GM23338 (cell line): ENCODE measurements at regions not wholly inside any gene's neighbourhood (a gene's known extent, or its start where the extent isn't known, plus 50 kb on each side); places are given as distances from the start of the nearest gene placed in this dataset.

Experiments
- CREB1 ChIP-seq: fragments of 250-450 bp; sonication (Bioruptor Pico); IDR thresholded peaks from 2 replicates; pipeline ENCODE4 v1.5.0; 2020; ENCODE audit warnings: low read depth, mild to moderate bottlenecking, moderate library complexity
- CTCF ChIP-seq, 2 experiments: fragments of 200-600 bp in 1 of 2; sonication (generic) in 1 of 2; conservative IDR thresholded peaks; 2 replicates each; pipeline versions ENCODE4 v1.5.1 to v1.6.1; 2016 to 2017; ENCODE audit warnings: antibody characterized with exemption in 2 of 2, low read depth in 2 of 2, mild to moderate bottlenecking in 2 of 2, moderate library complexity in 1 of 2
- ETS1 ChIP-seq: IDR thresholded peaks from 2 replicates; pipeline ENCODE4 v1.6.1; 2016; ENCODE audit warnings: antibody characterized with exemption
- EZH2 ChIP-seq: fragments of 200-600 bp; sonication (generic); IDR thresholded peaks from one replicate; pipeline ENCODE4 v1.8.0; 2017; ENCODE audit warnings: antibody characterized with exemption, mild to moderate bottlenecking, low read depth; ENCODE audit not compliant: unreplicated experiment
- EZH2phosphoT487 ChIP-seq: fragments of 200-600 bp; sonication (generic); IDR thresholded peaks from one replicate; pipeline ENCODE4 v1.8.1; 2018; ENCODE audit warnings: antibody characterized with exemption; ENCODE audit not compliant: unreplicated experiment
- POLR2AphosphoS5 ChIP-seq: IDR thresholded peaks from 2 replicates; pipeline ENCODE4 v1.6.1; 2016; ENCODE audit warnings: antibody characterized with exemption, low read depth
- REST ChIP-seq: IDR thresholded peaks from one replicate; pipeline ENCODE4 v1.6.1; 2018; ENCODE audit warnings: antibody characterized with exemption; ENCODE audit not compliant: unreplicated experiment
- STAT1 ChIP-seq: IDR thresholded peaks from one replicate; pipeline ENCODE4 v1.6.1; 2016; ENCODE audit warnings: antibody characterized with exemption; ENCODE audit not compliant: unreplicated experiment
- ZNF114 ChIP-seq: fragments of 250-450 bp; sonication (Bioruptor Pico); IDR thresholded peaks from 2 replicates; pipeline ENCODE4 v1.5.0; 2020; ENCODE audit warnings: mild to moderate bottlenecking, moderate library complexity
- ZNF462 ChIP-seq: fragments of 250-450 bp; sonication (Bioruptor Pico); IDR thresholded peaks from 2 replicates; pipeline ENCODE4 v1.5.0; 2020; ENCODE audit warnings: mild to moderate bottlenecking, moderate library complexity

GRCh38 chr20:22386306-22386623 lies 198.1 kb downstream of the FOXA2 start:
- TF ChIP-seq CTCF (conservative IDR thresholded peaks at IDR 0.05; ENCODE audit: low read depth in 2 of 2): no peak; a peak in 1 of 4 replicates
- TF ChIP-seq EZH2: no peak
- no peak for TF ChIP-seq POLR2AphosphoS5
- no peak for TF ChIP-seq EZH2phosphoT487
- TF ChIP-seq REST: no peak
- no peak for TF ChIP-seq CREB1 (CRISPR knock-in tag)
- TF ChIP-seq STAT1: no peak
- TF ChIP-seq ZNF462 (CRISPR knock-in tag): no peak
- TF ChIP-seq ETS1: no peak
- TF ChIP-seq ZNF114 (CRISPR knock-in tag): no peak
